ENCODE measurements at regions not wholly inside any gene's neighbourhood (a gene's known extent, or its start where the extent isn't known, plus 50 kb on each side); places are given as distances from the start of the nearest gene placed in this dataset.

GRCh38 chr16:13550254-13550653, 369.7 kb upstream of the ERCC4 start:
- DNase-seq (ENCODE audit: low read depth, low spot score) = no peak

- DNase-seq (ENCODE audit: low read depth, low spot score) = no peak
Observed at GRCh38 chr16:13552062-13552959, 367.6 kb upstream of the ERCC4 start.

- DNase-seq (ENCODE audit: low read depth, low spot score) = no peak
Observed at GRCh38 chr16:13552960-13553257, 367.0 kb upstream of the ERCC4 start.

- no peak for DNase-seq (ENCODE audit: low read depth, low spot score)
Observed at GRCh38 chr16:13553453-13553985, 366.4 kb upstream of the ERCC4 start.

GRCh38 chr16:13554005-13554404, 365.9 kb upstream of the ERCC4 start:
- DNase-seq (ENCODE audit: low read depth, low spot score) = no peak

- no peak for DNase-seq (ENCODE audit: low read depth, low spot score)
Observed at GRCh38 chr16:13554643-13555042, 365.3 kb upstream of the ERCC4 start.

GRCh38 chr16:13557418-13557817, 362.5 kb upstream of the ERCC4 start:
- no peak for DNase-seq (ENCODE audit: low read depth, low spot score)

- DNase-seq (ENCODE audit: low read depth, low spot score) = no peak
Observed at GRCh38 chr16:13558752-13559151, 361.2 kb upstream of the ERCC4 start.

- no peak for DNase-seq (ENCODE audit: low read depth, low spot score)
Observed at GRCh38 chr16:13559624-13560023, 360.3 kb upstream of the ERCC4 start.

GRCh38 chr16:13560151-13560550, 359.8 kb upstream of the ERCC4 start:
- DNase-seq (ENCODE audit: low read depth, low spot score) = no peak

- DNase-seq (ENCODE audit: low read depth, low spot score) = no peak
Observed at GRCh38 chr16:13561291-13562070, 358.5 kb upstream of the ERCC4 start.

GRCh38 chr16:13568803-13569202, 351.2 kb upstream of the ERCC4 start:
- DNase-seq (ENCODE audit: low read depth, low spot score) = no peak

- DNase-seq (ENCODE audit: low read depth, low spot score) = no peak
Observed at GRCh38 chr16:13569986-13570385, 350.0 kb upstream of the ERCC4 start.

- no peak for DNase-seq (ENCODE audit: low read depth, low spot score)
Observed at GRCh38 chr16:13571036-13571435, 348.9 kb upstream of the ERCC4 start.

- no peak for DNase-seq (ENCODE audit: low read depth, low spot score)
Observed at GRCh38 chr16:13573903-13574302, 346.1 kb upstream of the ERCC4 start.

GRCh38 chr16:13586051-13586450, 333.9 kb upstream of the ERCC4 start:
- no peak for DNase-seq (ENCODE audit: low read depth, low spot score)

GRCh38 chr16:13587181-13587580, 332.8 kb upstream of the ERCC4 start:
- DNase-seq (ENCODE audit: low read depth, low spot score) = no peak

- DNase-seq (ENCODE audit: low read depth, low spot score) = no peak
Observed at GRCh38 chr16:13594823-13595222, 325.1 kb upstream of the ERCC4 start.

- DNase-seq (ENCODE audit: low read depth, low spot score) = no peak
Observed at GRCh38 chr16:13606804-13607203, 313.1 kb upstream of the ERCC4 start.

- no peak for DNase-seq (ENCODE audit: low read depth, low spot score)
Observed at GRCh38 chr16:13607289-13607688, 312.7 kb upstream of the ERCC4 start.

- DNase-seq (ENCODE audit: low read depth, low spot score) = no peak
Observed at GRCh38 chr16:13611596-13611995, 308.4 kb upstream of the ERCC4 start.

GRCh38 chr16:13612623-13613022, 307.3 kb upstream of the ERCC4 start:
- DNase-seq (ENCODE audit: low read depth, low spot score) = no peak

- no peak for DNase-seq (ENCODE audit: low read depth, low spot score)
Observed at GRCh38 chr16:13613165-13613564, 306.8 kb upstream of the ERCC4 start.
